ENCODE measurements at regions not wholly inside any gene's neighbourhood (a gene's known extent, or its start where the extent isn't known, plus 50 kb on each side); places are given as distances from the start of the nearest gene placed in this dataset.

DNA sequence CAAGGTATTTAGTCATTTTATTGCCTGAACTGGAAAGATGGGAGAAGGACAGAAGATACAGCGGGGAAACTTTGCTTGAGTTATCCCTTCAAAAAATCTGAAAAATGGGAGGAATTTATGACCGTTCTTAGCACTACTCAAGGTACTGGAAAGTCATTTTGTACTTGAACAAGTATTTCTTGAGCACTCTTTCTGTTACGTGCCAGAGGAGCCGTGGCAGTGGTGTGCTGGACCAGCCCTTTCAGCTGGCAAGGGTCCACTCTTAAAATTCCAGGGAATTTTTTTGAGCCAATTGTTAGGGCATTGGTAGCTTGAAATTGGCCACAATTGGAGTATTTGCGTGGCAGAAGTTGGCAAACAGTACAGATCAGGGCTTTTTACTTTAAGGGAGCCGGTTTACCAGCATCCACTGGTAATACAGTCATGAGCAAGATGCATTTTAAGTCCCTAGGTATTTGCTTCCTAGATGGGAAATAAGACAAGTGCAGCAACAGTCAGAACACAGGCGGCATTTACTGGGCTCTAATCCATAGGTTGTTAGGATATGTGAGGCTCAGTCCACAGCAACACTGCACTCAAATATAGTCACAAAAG lies 145.9 kb upstream of the ST8SIA2 start:
- H3K27ac ChIP-seq (ENCODE audit: low read depth, low read length): no peak overlapping the region
- no peaks in the 10 kb centered on the region for H3K4me1 ChIP-seq (ENCODE audit: insufficient read depth, low read length)
- no peaks in the 10 kb centered on the region for H3K9me3 ChIP-seq (ENCODE audit: low read depth, low read length)
- H3K36me3 ChIP-seq (ENCODE audit: insufficient read depth, low read length): no peaks in the 10 kb centered on the region
- no peaks in the 10 kb centered on the region for H3K79me2 ChIP-seq (ENCODE audit: insufficient read depth, low read length)
- no peak overlapping the region for H3K4me3 ChIP-seq (ENCODE audit: insufficient read depth, low read length)
- DNase-seq (ENCODE audit: insufficient read length, low spot score, missing footprints): no peak
- H3K4me2 ChIP-seq (ENCODE audit: insufficient read depth, low read length): no peak overlapping the region
- TF ChIP-seq, protein P1, sequence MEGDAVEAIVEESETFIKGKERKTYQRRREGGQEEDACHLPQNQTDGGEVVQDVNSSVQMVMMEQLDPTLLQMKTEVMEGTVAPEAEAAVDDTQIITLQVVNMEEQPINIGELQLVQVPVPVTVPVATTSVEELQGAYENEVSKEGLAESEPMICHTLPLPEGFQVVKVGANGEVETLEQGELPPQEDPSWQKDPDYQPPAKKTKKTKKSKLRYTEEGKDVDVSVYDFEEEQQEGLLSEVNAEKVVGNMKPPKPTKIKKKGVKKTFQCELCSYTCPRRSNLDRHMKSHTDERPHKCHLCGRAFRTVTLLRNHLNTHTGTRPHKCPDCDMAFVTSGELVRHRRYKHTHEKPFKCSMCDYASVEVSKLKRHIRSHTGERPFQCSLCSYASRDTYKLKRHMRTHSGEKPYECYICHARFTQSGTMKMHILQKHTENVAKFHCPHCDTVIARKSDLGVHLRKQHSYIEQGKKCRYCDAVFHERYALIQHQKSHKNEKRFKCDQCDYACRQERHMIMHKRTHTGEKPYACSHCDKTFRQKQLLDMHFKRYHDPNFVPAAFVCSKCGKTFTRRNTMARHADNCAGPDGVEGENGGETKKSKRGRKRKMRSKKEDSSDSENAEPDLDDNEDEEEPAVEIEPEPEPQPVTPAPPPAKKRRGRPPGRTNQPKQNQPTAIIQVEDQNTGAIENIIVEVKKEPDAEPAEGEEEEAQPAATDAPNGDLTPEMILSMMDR (IDR thresholded peaks at IDR 0.05; ENCODE audit: extremely low read depth, low read depth, low read length): no peak
- H2AFZ ChIP-seq (ENCODE audit: low read length): no peak overlapping the region
- H4K20me1 ChIP-seq (ENCODE audit: insufficient read depth, low read length): no peaks in the 10 kb centered on the region
- no peaks in the 10 kb centered on the region for H3K27me3 ChIP-seq (ENCODE audit: insufficient read depth, low read length)

DNA sequence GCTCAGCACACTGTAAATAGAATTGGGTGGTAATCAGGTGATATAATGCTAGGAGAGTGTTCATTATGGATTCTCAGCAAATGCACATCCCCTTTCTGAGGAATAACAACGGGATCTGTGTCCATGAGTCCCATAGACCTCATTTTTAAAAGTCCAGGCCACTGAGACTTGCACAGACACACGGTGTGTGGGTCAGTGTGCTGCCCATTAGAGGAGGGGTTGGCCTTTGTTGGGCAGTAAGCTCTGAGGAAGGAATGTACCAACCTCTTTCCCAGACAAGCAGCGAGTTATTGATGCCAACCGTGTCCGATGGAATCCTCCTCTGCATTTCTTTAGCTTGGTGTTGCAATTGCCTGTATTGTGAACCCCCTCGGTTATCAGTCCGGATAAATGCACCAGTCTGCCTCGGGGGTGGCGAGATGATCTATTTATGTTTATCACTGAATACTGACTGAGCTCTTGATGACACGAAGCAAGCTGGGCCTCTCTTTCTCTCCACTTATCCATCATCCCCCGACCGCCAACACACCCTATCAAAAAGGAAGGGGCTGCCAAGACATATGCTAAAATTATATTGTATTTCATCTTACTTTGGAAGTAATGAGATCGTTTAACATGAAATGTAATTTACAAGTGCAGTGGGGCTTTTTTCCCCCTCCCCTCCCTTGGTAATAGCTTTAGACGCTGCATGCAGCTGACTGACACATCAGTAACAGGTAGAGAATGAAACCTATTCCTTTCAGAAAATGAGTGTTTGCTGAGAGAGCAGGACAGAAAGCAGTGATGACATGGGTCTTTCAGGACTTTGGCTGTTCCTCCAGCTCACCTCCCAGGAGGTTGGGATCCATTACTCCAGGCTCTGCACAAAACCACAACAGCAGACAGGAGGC lies 126.6 kb upstream of the ST8SIA2 start:
- Histone ChIP-seq H3K27me3 (ENCODE audit: insufficient read depth, low read length) (no peaks in the 10 kb centered on the region), H3K4me2 (ENCODE audit: insufficient read depth, low read length) (no peak overlapping the region), H3K36me3 (ENCODE audit: insufficient read depth, low read length) (no peaks in the 10 kb centered on the region), H3K9me3 (ENCODE audit: low read depth, low read length) (no peaks in the 10 kb centered on the region), H3K79me2 (ENCODE audit: insufficient read depth, low read length) (no peaks in the 10 kb centered on the region), H4K20me1 (ENCODE audit: insufficient read depth, low read length) (no peaks in the 10 kb centered on the region), H3K4me1 (ENCODE audit: insufficient read depth, low read length) (no peaks in the 10 kb centered on the region), H3K27ac (ENCODE audit: low read depth, low read length) (no peak overlapping the region), H2AFZ (ENCODE audit: low read length) (no peak overlapping the region), H3K4me3 (ENCODE audit: insufficient read depth, low read length) (no peak overlapping the region)
- no peak for DNase-seq (ENCODE audit: insufficient read length, low spot score, missing footprints)
- TF ChIP-seq, protein P1 (IDR thresholded peaks at IDR 0.05; ENCODE audit: extremely low read depth, low read depth, low read length): no peak

DNA sequence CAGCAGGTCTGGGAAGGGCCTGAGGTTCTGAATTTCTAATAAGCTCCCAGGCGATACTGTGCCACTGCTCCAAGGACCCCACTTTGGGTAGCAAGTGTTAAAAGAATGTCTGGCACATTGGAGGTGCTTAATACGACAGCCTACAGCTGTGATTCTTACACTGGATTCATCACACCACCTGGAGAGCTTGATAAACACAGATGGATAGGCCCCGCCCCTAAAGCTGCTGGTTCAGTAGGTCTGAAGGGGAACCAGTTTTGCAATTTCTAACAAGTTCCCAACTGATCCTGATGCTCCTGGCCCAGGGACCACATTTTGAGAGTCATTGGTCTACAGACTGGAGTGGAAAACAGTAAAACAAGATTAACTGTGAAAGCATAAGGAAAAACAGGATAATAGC lies 124.8 kb upstream of the ST8SIA2 start:
- Histone ChIP-seq H3K4me3 (ENCODE audit: insufficient read depth, low read length) (no peak overlapping the region), H3K9me3 (ENCODE audit: low read depth, low read length) (no peaks in the 10 kb centered on the region), H4K20me1 (ENCODE audit: insufficient read depth, low read length) (no peaks in the 10 kb centered on the region), H3K79me2 (ENCODE audit: insufficient read depth, low read length) (no peaks in the 10 kb centered on the region), H3K36me3 (ENCODE audit: insufficient read depth, low read length) (no peaks in the 10 kb centered on the region), H3K27ac (ENCODE audit: low read depth, low read length) (no peak overlapping the region), H3K4me2 (ENCODE audit: insufficient read depth, low read length) (no peak overlapping the region), H2AFZ (ENCODE audit: low read length) (no peak overlapping the region), H3K27me3 (ENCODE audit: insufficient read depth, low read length) (no peaks in the 10 kb centered on the region), H3K4me1 (ENCODE audit: insufficient read depth, low read length) (no peaks in the 10 kb centered on the region)
- no peak for DNase-seq (ENCODE audit: insufficient read length, low spot score, missing footprints)
- TF ChIP-seq, protein P1 (IDR thresholded peaks at IDR 0.05; ENCODE audit: extremely low read depth, low read depth, low read length): no peak

DNA sequence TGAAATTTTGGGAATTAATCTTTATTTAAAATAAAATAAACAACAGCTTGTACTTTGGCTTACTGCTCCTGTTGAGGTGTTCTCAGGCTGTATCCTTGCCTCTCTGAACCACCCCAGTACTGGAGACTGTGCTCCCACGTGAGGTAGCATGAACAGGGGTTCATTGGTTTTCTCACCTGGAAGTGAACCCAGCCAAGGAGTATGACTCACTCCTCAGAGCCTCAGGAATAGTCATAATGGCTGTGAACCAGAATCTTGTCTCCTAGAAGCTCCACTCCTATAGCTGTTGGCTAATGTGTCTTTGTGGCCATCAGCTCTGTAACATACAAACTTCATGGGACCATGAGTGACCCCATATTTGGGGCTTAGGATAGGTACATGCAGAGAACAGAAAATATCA lies 122.5 kb upstream of the ST8SIA2 start:
- H3K27ac ChIP-seq (ENCODE audit: low read depth, low read length): no peak overlapping the region
- no peak overlapping the region for H3K4me3 ChIP-seq (ENCODE audit: insufficient read depth, low read length)
- no peak overlapping the region for H3K4me2 ChIP-seq (ENCODE audit: insufficient read depth, low read length)
- H3K4me1 ChIP-seq (ENCODE audit: insufficient read depth, low read length): no peaks in the 10 kb centered on the region
- H3K36me3 ChIP-seq (ENCODE audit: insufficient read depth, low read length): no peaks in the 10 kb centered on the region
- H3K27me3 ChIP-seq (ENCODE audit: insufficient read depth, low read length): no peaks in the 10 kb centered on the region
- no peaks in the 10 kb centered on the region for H4K20me1 ChIP-seq (ENCODE audit: insufficient read depth, low read length)
- TF ChIP-seq, protein P1 (IDR thresholded peaks at IDR 0.05; ENCODE audit: extremely low read depth, low read depth, low read length): no peak
- DNase-seq (ENCODE audit: insufficient read length, low spot score, missing footprints): no peak
- no peak overlapping the region for H2AFZ ChIP-seq (ENCODE audit: low read length)
- no peaks in the 10 kb centered on the region for H3K79me2 ChIP-seq (ENCODE audit: insufficient read depth, low read length)
- no peaks in the 10 kb centered on the region for H3K9me3 ChIP-seq (ENCODE audit: low read depth, low read length)
